Stimulated activated naive CD4-positive, alpha-beta T cell (primary cell): ENCODE measurements at regions not wholly inside any gene's neighbourhood (a gene's known extent, or its start where the extent isn't known, plus 50 kb on each side); places are given as distances from the start of the nearest gene placed in this dataset.
"Not testable (repeated sequence)": the region's sequence is repeated elsewhere in the genome, so short reads cannot be mapped to it uniquely, and the experiment has no call there.

Source experiments
- DNase-seq, 6 experiments: peaks; one replicate each; lab custom pipeline; 2025; lab: John Stamatoyannopoulos, UW

DNA sequence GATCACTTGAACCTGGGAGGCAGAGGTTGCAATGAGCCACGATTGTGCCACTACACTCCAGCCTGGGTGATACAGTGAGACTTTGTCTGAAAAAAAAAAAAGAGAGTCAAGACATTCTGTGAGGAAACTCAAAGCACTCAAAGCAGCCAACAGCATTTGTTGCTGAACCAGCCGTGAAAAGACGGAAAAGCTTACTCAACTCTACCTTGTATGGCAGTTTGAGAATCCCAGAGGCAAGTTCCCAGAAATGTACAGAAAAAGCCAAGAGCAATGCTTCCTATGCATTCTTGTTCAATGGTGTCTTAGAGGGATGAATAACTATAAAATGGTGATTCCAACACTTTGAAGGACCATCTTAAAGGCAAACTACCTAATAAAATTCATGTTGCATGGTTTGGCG, 170.2 kb downstream of the HSD17B3 start:
- DNase-seq = no peak

DNA sequence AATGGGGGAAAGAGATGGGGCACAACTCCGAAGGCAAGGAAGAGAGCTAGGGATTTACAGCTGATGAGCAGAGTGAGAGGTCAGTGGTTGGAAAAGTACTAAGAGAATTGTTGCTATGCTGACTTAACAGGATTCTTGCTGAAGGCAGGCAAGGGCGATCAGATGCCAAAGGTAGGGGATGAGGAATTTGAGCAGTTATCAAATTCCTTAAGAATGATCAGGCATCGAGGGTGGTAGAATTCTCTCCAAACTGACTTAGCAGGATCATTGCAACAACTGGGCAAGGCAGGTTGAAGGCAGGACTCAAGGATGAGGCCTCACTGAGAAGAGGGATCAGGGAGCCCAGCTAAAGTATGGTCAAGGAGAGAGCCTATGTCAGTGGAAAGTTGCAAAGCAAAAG, 171.0 kb downstream of the HSD17B3 start:
- no peak for DNase-seq

DNA sequence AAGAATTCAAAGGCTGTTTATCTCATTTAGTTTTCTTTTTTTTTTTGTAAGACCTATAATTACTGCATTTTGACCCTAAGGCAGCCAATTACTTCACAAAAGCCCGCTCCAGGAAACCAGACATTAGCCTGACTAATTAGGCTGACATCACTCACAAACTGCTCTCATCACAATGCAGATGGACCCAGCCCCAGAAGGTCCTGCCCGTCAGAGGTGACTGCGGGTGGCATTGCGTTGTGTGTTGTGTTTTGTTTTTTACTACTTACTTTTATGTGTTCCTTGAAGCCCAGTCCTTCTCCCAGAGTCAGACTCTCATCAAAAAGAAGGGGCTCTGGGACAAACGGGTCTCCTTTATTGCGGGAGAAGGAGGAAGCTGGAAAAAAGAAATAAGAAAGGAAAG, 172.2 kb downstream of the HSD17B3 start:
- DNase-seq = no peak

DNA sequence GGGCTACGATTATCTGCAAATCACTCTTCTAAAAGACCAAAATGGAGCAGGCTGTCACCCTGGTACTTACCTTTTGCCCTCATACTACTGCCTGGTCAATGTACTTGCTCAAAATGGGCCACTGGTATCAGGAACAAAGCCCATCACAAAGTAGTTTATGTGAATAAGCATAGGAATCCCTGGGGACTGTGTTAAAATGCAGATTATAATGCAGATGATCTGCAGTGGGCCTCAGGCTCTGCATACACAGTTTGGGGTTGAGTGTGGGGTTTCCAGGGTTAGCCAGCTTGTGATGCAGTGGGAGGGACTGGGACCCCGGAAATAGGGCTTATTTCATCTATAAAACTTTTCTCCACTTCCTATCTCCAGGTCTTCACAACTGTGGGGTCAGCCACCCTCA, 173.1 kb downstream of the HSD17B3 start:
- no peak for DNase-seq

DNA sequence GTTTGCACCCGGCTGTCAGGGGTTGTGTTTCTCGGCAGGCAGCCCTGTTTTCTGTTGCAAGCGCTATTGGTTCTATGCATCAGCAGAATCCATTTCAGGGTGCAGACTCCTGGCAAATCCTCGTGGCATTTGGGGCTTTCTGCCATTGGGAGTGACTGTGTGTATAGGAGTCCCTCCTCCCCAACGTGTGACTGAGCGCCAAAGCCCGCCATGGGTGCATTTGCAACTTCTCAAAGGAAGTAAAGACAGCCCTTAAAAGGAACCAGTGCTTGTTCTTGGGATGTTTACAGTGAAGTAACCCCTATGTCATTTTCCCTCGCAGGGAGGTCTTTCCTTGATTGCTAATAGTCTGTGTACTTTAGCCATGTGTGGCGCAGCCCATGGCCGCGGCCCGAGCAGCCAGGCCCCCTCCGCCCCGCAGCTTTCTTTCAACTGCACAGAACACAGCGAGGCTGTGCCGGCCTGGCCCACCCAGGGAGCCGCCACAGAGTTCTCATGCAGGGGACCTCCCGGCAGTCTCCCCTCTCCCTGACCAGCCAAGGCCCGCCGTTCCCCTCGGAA, 175.6 kb downstream of the HSD17B3 start:
- DNase-seq = no peak

DNA sequence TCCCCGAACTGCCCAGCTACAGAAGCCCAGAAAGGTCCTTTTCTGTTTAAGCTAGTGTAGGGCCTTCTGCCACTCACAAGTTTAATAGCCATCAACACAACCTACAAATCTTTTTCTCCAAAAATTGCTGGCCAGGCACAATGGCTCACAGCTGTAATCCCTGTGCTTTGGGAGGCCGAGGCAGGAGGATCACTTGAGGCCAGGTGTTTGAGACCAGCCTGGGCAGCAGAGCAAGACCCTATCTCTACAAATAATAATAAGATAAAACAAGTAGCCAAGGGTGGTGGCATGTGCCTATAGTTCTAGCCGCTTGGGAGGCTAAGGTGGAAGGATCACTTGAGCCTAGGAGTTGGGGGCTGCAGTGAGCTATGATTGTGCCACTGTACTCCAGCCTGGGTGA, 176.4 kb downstream of the HSD17B3 start:
- DNase-seq = no peak

DNA sequence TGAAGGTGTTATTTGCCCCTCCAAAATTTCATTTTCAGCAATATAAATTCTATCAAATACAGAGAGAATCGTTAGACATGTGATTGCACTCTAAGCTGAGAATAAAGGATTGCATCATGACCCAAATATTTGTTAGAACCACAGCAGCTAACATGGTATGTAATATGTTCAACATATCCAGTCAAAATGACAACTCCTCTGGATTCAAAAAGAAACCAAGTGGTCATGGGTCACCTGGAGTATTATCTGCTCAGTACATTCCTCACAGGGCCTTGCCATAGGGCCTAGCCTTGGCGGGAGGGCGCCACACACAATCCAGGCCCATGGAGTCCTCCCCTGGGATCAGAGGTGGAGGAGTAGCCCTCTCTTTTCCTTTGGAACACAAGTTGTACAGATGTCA, 179.2 kb downstream of the HSD17B3 start:
- no peak for DNase-seq

DNA sequence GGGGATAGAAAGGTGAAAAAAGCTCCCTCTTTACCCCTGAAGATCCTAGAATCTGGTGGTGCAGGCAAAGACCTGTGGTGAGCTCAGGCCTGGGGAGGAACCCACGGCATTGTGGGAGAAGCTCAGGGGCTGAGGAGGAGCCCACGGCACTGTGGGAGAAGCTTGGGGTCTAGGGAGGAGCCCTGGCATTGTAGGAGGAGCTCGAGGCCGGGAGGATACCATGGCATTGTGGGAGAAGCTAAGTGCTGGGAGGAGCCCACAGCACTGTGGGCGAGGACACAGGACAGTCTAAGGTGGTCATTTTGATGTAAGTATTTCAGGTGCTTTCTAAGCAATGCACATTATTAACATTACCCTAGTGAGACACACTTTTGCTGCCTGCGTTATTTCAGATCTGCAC, 179.7 kb downstream of the HSD17B3 start:
- DNase-seq = no peak

DNA sequence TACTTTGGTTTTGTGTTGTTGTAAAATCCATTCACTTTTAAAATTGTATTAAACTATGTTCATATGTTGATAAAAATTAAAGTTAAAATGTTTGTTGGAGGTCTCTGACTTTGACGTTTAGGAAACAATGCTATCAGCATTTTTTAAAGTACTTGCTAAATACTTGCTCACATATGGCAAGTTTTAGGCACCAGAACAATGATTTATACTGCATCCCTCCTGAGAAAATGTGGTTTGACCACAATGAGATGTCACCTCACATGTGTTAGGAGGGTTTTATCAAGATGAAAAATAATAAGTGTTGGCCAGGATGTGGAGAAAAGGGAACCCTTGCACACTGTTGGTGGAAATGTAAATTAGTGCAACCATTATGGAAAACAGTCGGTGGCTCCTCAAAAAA, 180.8 kb downstream of the HSD17B3 start:
- DNase-seq = no peak

DNA sequence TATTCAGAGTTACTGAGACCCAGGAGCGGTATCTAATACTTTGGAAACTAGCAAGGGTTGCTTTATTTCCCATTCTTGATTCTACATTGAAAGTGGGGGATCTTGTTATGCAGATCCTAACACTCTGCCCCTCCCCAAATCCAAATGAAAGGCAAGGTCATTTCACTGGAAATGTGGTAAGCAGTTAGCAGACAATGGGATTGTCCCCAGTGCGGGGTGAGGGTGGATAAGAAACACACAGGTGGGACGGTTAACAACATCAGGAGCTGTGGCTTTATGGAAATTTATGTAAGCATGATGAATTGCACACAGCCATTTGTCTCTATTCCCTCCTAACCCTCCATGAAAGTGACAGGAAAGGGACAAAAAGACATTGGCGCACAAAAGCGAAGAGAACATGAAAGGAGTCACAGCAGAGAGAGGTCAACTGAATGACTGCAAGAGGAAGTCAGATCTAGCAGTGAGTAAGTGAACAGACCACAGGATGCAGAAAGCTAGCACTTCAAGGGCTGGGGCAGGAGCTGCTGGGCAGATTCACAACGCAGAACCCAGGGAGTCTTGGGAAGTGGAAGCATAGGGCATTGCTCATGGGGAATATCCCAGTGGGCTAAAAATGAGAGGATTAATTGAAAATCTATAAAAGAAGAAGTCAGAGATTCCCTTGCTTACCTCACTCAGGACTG, 184.4 kb downstream of the HSD17B3 start:
- DNase-seq = no peak

DNA sequence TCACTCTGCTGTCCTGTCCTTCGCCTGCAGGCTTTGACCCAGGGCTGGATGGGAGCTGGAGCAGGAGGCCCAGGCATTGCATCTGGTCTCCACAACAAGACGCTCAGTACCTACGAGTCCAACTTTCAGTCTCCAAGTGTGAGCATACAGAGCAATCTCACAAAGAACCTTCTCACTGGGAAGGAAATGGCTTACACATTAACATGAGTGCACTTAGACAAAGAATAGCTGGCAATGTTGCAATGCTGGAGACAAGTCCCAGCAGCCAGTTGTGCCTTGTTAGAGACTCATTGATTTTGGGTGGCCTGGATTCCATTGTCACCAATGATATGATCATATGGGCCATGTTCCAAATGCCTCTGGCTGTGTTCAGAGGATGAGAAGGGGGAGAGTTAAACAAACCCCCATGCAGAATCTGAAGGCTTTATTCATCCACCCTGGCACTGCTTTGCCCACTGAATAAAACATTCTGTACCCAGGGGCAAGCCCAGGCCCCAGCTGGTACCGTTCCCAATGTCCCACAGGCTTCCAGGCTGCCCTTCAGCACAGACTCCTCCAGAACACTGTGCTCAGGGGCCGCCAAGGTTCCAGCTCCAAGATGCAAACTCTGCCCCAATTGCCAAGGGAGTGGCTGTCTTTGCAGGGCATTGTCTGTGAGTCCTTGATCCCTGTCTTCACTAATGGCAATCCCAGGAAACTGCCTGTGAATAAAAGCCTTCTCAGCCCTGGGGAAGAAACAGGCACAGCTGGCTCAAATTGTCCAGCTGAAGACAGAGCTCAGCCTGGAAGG, 185.5 kb downstream of the HSD17B3 start:
- DNase-seq = no peak

DNA sequence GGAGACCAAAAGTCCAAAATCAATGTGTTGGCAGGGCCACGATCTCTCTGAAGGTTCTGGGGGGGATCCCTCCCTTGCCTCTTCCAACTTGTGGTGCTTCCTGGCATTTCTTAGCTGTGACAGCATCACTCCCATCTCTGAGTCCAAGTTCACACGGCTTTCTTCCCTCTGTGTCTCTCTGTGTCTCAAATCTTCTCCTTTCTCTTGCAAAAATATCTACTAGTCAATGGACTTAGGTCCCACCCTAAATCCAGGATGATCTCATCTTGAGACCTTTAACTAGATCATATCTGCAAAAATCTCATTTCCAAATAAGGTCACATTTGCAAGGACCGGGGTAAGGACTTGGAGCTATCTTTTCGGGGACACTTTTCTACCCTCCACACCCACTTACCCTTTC, 186.1 kb downstream of the HSD17B3 start:
- DNase-seq = no peak

DNA sequence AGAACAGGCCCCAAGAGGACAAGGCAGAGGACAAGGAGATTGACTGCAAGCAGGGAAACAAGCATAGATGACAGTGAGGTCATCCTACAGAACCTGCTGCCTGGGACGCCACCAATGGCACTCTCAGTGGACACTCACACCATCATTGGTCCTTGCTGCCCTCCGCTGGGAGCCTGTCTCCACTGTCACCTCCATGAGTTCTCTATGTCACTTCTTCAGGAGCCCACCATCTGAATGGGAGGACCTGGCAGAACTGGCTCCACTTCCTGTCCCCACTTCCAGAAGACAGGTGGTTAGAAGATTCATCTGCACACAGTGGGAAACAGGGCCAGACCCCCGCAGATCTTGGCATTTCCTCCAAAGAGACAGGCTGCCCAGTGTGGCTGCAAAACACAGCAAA, 188.9 kb downstream of the HSD17B3 start:
- no peak for DNase-seq

DNA sequence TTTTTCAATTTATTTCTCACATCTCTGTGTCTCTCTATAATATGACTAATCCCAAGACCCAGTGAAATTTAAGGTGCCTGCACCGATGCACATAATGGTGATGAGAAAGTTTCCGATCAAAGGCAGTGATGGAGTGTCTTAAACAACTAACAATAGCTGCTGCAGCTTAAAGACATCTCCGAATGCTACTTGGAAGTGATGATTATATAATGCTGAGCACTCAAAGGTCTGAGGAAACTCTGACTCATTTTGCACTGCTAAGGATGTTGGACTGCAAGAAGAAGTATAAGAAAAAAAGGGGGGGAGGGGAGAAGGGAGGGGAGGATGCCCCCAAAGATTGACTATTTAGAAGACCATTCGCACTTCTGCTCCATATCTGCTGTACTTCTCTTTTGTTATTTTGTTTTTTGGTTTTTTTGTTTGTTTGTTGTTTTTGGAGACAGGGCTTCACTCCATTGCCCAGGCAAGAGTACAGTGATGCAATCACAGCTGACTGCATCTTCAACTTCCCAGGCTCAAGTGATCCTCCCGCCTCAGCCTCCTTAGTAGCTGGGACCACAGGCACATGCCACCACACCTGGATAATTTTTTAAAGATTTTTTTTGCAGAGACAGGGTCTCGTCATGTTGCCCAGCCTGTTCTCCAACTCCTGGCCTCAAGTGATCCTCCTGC, 192.2 kb downstream of the HSD17B3 start:
- no peak for DNase-seq

DNA sequence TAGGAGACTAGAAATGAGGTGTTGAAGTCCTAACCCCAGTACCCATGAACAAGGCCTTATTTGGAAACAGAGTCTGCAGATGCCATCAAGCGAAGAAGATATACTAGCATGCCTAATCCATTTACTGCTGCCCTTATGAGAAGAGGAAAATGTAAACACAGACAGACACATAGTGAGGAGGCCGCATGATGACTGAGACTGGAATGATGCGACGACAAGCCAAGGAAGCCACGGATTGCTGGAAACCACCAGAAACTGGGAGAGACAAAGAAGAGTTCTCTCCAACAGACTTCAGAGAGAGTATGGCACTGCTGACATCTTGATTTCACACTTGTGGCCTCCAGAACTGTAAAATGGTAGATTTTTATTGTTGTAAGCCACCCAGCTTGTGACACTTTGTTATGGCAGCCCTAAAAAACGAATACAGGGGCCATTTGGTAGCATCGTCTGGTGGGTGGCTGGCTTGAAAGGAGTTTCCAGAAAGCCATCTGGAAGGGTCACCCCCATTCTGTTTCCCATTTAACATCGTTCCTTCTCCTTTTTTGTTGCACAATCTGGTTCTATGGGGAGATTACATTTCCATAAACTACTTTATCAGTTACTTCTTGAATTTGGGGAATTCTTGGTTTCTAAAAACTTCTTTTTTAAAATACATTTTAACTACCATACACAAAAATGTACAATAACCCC, 193.1 kb downstream of the HSD17B3 start:
- DNase-seq = no peak

DNA sequence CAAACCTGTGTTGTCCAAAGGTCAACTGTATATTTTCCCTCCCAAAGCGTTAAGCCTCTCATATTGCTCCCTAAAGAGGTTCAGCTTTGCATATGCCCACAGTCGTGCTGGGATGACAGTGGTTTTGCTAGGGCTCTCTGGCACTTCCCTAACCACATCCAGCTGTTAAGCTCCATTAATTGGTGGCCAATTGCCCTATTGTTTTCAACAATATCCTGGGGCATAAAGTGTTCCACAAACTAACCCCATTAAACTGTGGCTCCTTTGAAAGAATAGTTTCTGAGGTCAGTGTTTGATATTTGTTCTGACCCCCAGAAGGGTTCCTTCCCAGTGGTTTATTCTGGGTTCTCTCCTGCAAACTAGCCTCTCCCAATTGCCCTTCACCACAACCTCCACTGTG, 194.5 kb downstream of the HSD17B3 start:
- DNase-seq = no peak

DNA sequence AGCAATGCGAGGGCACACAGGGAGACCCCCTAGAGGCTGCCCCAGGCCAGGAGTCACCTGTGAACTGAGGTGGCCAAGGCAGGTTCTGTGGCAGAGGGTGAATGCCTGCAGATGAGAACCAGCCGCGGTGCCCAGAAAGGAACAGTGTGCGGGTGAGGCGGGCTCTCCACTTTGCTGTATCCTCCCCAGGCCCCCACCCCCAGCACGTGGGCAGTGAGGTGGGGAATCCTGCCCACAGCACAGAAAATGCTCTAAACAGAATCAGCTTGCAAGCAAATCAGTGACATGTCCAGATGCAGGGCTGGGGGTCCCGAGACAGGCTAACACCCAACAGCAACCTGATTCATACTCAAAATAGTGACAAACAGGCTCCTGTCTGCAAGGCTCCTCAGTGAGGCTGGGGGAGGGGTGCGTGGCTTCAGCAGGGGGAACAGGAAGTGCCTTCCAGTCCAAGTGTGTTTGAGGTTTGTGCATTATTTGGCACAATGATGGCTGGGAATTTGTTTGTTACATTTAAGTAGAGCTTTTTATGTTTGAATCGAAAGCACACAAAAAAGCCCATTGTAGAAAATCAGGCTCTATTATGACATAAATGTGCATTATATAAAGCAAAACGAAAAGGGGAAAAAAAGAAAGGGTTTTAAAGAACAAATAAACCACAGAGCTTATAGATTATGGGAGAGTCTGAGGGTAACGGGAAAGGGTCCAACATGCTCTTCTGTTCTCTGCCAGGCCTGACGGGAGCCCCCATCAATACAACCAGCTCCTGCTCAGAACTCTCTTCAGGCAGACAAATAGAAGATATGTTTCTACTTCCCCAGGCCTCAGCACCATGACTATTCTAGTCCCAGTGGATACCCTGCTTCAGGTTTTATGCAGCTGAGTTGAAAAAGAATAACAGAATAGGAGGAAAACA, 201.3 kb downstream of the HSD17B3 start:
- peak in 2 of 6 experiments; percentile 2 to 13 for DNase-seq

DNA sequence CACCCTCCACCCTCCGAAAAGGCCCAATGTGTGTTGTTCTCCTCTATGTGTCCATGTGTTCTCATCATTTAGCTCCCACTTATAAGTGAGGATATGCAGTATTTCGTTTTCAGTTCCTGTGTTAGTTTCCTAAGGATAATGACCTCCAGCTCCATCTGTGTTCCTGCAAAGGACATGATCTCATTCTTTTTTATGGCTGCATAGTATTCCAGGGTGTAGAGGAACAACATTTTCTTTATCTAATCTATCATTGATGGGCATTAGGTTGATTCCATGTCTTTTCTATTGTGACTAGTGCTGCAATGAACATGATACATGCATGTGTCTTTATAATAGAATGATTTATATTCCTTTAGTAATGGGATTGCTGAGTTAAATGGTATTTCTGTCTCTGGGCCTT, 211.3 kb downstream of the HSD17B3 start:
- DNase-seq = not testable (repeated sequence)

DNA sequence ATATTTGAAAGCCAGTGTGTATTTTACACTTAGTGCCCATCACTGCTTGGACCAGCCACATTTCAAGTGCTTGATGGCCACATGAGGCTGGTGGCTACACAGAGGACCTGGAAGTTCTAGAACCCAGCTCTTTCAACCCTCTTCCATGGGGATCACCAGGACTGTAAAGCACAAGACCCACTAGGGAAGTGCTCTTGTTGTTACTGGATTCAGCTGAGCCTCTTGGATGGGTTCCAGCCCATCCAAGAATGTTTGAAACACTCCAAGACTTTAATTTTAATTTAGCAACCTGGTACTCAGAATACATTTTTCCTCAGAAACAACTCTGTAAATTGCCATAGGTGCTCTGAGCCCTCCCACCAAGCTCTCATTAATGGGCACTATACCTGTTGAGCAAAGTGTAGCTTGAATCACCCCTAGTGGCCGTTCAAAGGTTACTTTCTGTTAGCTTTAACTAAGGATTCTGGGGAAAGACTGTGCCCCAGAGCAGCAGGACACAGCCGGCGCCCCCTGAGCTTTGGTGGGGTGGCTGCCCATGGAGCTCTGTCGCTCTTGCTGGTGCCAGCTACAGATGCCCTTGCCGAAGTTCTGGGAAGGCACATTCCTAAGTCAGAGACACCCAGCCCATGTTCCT, 212.4 kb downstream of the HSD17B3 start:
- DNase-seq = no peak

DNA sequence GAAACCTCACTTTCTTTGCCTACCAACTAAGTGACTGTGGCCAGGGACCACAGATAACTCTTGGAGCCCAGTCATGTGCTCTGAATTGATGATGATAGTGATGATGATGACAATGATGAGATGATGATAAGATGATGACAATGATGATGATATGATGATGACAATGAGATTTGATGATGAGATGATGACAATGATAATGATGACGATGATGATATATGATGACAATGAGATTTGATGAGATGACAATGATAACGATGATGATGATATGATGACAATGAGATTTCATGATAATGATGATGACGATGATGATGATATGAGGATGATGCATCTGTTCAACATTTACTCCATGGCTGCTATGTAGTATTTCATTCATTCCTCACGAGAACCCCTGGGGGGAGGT, 213.0 kb downstream of the ERCC6L2 start:
- no peak for DNase-seq
